Glomerular endothelial cell (primary cell): ENCODE measurements at regions not wholly inside any gene's neighbourhood (a gene's known extent, or its start where the extent isn't known, plus 50 kb on each side); places are given as distances from the start of the nearest gene placed in this dataset.

Source experiments
- DNase-seq: peaks from one replicate; pipeline ENCODE4 v3.0.0-alpha.2; 2011; ENCODE audit warnings: low read depth, low spot score; ENCODE audit errors: extremely low read depth

DNA sequence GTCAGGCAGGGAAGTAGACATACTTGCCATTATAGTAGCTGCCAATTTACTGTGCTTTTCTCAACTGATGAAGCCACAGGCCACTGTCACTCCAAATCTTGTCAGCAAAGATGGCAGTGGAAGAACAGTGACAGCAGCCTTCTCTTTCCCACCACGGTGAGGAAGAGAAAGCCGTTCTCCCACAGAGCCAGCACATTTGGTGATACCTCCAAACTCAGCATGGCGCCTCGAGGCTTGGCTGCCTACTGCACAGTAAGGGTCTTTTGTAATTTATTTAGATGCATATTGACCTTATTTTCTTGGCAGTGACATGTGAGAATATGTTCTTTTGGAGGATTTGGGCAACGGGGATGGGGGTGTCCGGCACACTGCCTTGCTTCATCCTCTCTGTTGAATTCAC lies 117.2 kb upstream of the CDH20 start:
- no peak for DNase-seq

DNA sequence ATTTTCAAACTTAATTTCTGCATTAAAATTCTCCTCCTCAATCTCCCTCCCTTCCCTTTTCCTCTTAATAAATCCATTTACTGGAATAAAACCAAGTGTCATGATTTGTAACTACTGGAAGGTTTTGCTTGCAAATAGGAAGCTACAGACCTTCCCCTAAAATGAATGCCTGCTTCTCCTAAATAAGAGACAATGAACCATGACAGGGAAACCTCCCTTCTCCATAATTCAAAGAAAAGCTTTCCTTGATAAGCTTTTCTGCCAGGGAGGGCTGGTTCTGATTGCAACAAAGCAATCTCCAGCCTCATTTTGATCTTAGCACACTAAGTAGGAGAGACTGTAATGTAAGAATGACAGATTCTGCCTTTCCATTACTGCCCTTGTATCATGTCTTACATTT lies 111.0 kb upstream of the CDH20 start:
- DNase-seq = no peak

DNA sequence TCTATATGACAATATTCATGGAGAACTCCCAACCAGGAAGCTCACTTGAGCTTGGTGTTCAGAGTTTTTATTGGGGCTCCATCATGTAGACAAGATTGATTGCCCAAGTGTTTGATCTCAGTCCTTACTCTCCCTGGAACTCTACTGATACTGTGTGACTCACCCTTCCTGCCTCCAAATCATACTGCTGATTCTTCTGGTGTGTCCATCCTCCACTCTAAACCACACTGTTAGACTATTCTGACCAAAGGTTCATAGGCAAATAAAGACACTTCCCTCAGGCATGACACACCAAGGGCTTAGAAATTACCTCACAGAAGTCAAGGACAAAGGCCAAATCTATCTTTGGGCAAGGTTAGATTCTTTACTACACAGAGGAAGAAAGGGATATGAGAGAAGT lies 107.9 kb upstream of the CDH20 start:
- DNase-seq = no peak

DNA sequence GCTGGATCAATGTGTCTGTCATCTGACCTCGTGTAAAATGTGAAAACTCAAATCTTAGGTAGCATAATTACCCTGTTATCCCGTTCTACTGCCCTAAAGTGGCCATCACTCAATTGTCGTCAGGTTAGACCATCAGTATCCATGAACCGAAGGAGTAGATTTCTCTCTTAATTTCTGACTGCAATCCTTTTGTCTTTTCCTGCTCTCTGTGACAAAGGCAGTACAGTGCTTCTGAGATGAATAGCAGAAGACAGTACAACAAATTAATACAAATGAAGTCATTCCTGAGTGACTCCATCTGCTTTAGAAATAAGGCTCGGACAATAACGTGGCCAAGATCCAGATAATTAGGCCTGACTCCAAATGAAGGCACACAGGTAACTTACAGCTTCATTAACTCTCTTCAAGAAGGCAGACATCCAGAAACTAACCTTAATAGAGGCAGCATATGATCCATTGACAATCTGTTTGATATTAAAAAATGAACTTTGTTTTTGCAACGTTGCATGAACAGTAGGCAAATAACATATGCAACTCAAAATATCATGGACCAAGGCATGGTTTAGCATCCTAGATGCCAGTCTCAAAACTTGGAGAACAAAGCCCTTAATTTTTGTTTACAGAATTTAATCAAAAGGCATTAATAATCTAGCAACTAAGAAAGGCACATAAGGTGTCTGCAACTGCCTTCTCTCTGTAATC lies 96.7 kb upstream of the CDH20 start:
- DNase-seq = no peak

DNA sequence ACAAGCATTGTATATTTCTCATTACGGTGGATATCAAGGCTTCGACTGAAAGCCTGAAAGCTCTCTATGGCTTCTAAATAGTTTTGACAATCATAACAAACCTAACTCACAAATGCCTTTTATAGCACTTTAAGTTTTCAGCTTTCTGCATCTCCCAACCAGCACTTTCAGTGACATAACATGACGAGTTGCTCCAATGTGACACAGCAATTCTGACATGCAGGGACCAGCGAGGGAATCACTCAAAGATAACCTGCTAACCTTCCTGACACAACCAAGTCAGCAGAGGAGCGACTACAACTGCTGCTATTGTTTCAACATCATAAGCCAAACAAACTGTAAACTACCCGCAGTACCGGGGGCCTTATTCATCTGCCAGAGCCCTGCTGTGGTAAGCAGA lies 95.7 kb upstream of the CDH20 start:
- DNase-seq = no peak

DNA sequence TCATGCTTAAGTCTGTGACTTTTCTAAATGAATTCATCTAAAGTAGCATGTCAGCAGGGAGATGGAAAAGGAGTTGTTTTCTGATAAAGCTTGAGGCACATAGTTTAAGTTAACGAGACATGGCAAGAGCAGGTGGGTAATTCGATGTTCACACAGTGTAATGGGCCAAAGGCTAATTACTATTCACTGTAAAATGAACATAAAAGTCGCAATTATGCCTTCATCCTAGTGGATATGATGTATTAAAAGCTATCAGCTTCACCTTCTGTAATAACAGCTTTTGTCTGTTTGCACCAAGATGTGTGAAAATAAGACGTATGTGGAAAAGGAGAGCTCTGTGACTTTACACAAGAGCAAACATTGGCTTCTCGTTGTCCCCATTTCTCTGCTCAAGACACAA lies 94.2 kb upstream of the CDH20 start:
- no peak for DNase-seq

DNA sequence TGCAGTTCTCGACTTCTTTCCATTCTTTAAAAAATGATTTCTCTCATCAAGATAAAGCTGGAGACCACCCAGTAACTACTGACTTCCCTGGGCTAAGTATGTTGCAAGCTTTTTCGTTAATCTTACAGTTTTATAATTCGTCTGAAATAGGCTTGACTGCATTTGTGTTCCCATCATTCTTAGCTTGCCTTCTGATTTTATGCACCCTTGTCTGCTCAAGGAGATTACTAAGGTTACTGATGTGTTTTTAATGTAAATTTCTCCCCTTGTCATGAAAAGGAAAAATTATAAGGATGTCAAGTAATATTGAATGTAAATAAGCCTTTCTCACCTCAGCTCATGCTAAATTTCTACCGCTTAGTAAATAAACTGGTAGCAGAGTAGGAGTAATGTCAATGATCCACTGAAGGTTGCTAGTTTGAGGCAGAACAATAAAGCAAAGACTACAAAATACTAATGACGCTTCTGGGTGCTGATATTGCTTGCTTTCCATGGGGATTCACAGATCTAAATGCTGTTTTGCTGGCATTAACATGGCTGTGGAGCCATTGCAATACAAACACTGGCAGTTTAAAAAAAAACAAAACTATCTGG lies 91.9 kb upstream of the CDH20 start:
- no peak for DNase-seq

DNA sequence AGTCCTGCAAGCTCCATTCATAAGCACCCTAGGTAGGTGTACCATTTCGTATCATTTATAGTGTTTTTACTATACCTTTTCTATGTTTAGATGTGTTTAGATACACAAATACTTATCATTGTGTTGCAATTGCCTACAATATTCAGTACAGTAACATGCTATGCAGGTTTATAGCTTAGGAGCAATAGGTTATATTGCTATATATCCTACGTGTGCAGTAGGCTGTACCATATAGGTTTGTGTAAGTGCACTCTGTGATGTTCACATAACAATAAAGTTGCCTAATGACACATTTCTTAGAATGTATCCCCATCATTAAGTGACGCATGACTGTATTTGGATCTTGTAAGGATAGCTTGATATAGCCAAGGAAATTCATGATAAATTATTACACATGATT lies 88.6 kb upstream of the CDH20 start:
- no peak for DNase-seq

DNA sequence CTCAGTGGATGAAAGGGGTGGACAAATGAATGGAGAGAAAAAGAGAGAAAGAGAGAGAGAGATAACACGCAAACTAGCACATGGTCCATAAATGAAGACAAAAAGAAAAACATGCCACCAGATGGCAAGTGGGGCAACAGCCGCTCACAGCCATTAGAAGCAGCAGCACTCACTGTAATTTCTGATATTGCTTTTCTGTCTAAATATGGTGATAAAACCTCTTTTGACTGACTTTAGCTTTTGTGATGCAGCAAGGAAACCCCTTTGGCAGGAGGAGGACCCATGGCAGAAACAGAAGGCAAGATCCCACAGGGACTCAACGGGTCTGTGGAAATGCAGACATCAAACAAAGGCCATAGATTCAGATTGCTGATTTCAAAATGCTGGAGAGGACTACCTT lies 88.0 kb upstream of the CDH20 start:
- no peak for DNase-seq

DNA sequence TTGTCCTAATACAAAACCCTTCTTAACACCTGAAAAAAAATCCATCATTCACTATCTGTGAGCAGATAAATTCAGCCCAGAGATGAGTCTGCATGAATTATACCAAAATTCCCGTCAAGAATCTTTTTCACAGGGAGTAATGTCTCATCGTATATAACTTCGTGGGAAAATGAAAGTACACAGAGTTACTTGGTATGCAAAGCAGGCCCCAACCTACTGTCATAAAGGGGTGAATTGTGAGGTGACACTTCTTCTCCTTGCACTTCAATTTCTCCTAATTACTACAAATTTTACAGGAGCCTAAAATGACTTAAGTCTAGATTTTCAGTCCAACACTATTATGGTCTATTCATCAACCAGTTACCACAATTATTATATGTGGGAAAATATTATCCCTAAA lies 84.6 kb upstream of the CDH20 start:
- DNase-seq = no peak

DNA sequence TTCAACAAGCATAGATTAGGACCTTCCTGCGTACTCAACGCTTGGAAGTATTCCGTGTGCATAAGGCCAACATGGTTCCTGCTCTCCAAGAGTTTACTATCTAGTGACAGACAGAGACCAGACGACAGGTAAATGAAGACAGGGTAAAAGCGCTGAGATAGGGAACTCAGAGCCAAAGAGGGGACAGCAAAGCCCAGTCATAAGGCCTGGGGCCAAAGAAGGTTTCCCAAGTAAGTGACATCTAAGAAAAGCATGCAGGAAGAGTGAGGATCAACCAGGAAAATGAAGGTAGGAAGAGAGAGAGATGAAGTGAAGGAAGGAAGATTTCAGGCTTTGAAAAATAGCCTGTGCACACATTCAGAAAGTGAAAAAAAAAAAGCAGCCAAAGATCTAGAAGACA lies 76.9 kb upstream of the CDH20 start:
- DNase-seq = no peak

DNA sequence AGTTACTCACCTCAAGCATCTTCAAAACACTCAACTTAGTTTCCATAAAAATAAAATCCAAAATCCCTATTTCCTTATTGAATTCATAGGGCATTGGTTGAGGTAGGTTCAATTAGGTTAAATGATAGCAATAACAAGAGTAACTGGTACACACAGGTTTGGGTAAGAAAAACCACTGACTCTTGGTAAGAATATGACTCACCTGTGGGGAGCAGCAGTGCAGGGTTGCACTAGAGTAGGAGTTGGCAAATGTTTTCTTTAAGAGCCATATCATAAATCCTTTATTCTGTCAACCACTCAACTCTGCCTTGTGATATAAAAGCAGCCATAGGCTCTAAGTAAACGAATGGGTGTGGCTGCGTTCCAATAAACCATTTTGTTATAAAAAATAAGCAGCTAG lies 71.4 kb upstream of the CDH20 start:
- DNase-seq = no peak

DNA sequence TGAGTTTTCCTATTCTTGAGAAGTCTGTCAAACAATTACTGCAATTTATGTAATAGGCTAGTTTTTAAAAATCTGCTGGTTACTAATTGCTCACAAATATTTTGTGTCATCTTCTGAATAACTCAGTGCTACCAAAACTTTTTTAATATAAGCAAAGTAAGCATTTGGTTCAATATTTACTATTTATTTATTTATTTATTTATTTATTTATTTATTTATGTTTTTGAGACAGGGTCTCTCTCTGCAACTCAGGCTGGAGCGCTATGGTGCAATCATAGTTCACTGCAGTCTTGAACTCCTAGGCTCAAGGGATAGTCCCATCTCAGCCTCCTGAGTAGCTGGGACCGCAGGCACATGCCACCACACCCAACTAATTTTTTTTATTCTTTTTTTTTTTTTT lies 60.4 kb upstream of the CDH20 start:
- DNase-seq = no peak

DNA sequence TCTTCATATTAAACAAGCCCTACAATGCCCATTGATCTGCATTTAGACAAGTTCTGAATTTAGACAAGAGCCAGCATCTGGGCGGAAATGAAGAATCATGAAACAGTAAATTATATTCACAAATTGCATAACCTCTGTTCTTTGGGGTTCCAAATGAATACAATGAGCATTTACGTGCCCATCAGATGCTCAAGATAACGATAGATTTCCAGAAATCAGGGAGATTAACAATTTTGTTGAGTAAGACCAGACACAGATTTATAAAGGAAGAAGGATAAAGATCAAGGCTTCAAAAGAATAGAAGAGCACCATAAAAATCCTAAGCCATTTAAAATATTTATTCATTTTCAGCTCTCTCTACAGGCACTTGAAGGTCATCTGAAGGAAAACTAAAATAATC lies 59.7 kb upstream of the CDH20 start:
- DNase-seq = no peak

DNA sequence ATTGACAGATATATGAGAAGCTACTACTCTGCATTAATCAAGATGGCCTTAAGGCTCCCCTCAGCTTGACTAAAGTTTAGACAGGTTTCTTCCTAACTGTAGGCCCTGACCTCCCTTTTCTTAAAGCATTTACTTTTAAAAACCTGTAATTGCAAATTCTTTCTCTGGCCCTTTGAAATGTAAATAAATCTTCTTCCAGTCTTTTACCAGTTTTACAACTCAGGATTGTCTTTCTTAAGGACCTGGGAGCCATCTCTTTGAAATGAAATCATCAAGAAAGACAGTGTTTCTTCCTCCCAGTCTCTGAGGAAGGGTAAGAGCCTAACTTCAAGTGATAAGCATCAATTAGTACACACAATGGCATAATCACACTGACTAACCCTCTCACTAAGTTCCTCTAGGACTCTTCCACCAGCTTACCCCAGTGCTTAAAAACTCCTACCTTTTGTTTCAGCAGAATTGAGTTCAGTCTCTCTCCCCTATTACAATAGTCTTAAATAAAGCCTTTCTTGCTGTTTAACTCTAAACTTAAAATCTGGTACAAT lies 58.7 kb upstream of the CDH20 start:
- DNase-seq = no peak

DNA sequence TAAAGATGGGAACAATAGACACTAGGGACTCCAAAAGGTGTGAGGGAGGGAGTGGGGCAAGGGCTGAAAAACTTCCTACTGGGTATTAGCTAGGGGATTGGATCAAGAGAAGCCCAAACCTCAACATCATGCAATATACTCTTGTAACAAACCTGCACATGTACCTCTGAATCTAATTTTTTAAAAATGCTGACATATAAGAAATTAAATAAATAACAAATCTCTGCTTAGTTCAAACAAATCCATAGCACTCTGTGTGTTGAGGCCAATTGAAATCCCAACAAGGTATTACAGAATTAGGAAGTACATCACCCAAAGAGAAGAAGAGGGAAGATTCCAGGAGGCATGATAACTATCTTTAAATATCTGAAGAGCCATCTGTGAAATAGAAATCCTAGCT lies 55.4 kb upstream of the CDH20 start:
- no peak for DNase-seq

DNA sequence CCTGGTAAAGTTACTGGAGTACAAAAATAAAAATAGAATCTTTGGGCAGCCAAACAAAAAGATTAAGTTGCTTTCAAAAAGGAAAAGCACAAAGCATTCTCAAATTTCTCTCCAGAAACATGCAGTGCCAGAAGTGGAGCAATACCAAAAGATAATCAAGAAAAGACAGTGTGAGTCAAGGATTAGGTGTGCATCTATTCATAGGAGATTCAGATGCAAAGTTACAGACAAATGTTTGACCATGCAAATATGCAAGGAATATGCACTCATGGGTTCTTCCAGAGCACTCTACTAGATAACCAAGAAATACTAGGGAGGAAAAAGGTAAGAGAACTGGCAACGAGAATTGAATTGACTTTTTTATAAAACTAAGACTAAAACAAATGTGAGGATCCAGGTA lies 51.8 kb upstream of the CDH20 start:
- DNase-seq = no peak

DNA sequence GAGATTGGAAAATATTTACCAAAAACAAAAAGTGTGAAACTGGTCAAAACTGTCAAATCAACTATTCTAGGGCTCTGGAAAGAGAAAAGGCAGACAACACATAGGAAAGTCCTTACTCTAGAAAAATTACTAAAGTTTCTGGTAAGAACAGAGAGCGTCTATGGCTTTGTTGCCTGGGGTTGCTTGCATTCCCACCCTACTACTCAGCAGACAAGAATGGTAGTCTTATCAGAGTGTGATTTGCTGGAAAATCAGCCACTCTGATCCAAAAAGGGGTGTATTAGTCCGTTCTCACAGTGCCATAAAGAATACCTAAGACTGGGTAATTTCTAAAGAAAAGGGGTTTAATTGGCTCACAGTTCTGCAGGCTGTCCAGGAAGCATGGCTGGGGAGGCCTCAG lies 50.3 kb upstream of the CDH20 start:
- DNase-seq = no peak
